ENCODE measurements at regions not wholly inside any gene's neighbourhood (a gene's known extent, or its start where the extent isn't known, plus 50 kb on each side); places are given as distances from the start of the nearest gene placed in this dataset.

DNA sequence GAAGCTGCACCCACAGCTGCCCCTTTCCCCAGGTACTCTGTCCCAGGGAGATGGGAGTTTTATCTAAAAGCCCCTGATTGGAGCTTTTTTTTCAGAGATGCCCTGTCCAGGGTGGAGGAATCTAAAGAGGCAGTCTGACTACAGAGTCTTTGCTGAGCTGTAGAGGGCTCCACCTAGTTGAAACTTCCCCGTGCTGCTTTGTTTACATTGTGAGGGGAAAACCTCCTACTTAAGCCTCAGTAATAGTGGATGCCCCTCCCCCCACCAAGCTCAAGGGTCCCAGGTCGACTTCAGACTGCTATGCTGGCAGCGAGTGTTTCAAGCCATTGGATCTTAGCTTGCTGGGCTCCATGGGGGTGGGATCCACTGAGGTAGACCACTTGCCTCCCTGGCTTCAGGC lies 470.1 kb upstream of the LARGE1 start:
- H3K27ac ChIP-seq = no peak overlapping the region
- H3K4me3 ChIP-seq = no peak overlapping the region
- no peaks in the 10 kb centered on the region for H3K36me3 ChIP-seq
- no peaks in the 10 kb centered on the region for H3K4me1 ChIP-seq
- H3K9me3 ChIP-seq = peaks cover 0 to 12% of the 10 kb centered on the region in 2 donors
- TF ChIP-seq, protein P1, sequence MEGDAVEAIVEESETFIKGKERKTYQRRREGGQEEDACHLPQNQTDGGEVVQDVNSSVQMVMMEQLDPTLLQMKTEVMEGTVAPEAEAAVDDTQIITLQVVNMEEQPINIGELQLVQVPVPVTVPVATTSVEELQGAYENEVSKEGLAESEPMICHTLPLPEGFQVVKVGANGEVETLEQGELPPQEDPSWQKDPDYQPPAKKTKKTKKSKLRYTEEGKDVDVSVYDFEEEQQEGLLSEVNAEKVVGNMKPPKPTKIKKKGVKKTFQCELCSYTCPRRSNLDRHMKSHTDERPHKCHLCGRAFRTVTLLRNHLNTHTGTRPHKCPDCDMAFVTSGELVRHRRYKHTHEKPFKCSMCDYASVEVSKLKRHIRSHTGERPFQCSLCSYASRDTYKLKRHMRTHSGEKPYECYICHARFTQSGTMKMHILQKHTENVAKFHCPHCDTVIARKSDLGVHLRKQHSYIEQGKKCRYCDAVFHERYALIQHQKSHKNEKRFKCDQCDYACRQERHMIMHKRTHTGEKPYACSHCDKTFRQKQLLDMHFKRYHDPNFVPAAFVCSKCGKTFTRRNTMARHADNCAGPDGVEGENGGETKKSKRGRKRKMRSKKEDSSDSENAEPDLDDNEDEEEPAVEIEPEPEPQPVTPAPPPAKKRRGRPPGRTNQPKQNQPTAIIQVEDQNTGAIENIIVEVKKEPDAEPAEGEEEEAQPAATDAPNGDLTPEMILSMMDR (IDR thresholded peaks at IDR 0.05) = no peak
- no peak for DNase-seq (ENCODE audit: low spot score)
- H3K27me3 ChIP-seq = no peaks in the 10 kb centered on the region

DNA sequence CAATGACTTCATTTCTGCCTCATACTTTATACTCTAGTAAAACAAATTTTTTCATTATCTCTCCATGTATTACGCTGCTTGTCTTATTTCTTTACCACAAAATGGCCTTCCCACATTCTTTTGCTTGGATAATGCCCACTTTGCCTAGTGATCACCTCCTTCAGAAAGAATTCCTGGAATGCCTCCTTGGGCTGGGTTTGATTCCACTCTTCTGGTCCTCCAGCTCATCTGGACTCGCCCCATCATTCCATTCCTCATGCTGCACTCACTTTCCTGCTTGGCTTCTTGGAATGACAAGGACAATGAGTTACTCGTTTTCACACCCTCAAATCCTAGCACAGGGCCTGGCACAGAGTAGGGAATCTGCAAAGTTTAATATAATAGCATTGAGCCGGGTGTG lies 475.1 kb upstream of the LARGE1 start:
- Histone ChIP-seq H3K9me3 (no peaks in the 10 kb centered on the region), H3K27ac (no peak overlapping the region), H3K27me3 (no peaks in the 10 kb centered on the region), H3K4me3 (no peak overlapping the region), H3K4me1 (no peaks in the 10 kb centered on the region), H3K36me3 (no peaks in the 10 kb centered on the region)
- no peak for DNase-seq (ENCODE audit: low spot score)
- TF ChIP-seq, protein P1 (IDR thresholded peaks at IDR 0.05) = no peak

DNA sequence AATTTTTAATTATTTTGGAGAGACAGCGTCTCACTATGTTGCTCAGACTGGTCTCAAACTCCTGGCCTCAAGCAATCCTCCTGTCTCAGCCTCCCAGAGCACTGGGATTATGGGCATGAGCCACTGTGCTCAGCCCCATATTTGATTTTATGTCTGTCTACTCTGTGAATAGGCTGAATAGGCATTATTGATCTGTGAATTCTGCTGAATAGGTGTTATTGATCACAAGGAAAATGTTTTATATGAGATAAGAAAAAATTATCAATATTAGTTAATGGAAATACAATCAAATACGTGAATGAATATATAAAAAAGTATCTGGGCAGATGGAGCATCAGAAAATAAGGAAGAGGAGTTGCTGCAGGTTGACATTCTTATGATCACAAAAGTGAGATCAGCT lies 483.4 kb upstream of the LARGE1 start:
- TF ChIP-seq, protein P1 (IDR thresholded peaks at IDR 0.05) = no peak
- H3K4me1 ChIP-seq = no peaks in the 10 kb centered on the region
- no peaks in the 10 kb centered on the region for H3K27me3 ChIP-seq
- no peak overlapping the region for H3K27ac ChIP-seq
- H3K4me3 ChIP-seq = no peak overlapping the region
- H3K36me3 ChIP-seq = no peaks in the 10 kb centered on the region
- no peaks in the 10 kb centered on the region for H3K9me3 ChIP-seq
- no peak for DNase-seq (ENCODE audit: low spot score)

DNA sequence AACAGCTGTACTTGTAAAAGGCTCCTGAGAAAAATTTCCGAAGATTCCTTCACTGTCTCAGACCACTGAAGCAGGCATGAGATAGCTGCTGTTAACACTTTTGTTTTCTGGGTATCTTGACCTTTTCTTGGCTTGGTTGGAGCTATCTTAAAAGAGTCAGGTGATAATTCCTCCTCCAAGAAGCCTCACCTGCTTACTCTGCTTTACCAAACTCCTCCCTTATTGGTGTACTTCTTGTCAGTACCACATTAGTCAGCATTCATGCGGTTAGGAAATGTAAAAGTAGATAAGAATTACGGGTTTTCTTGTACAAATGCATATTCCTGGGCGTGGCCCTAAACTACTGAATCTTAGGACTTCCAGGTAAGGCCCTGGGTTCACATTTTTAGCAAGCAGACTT lies 489.8 kb upstream of the LARGE1 start:
- no peak overlapping the region for H3K4me3 ChIP-seq
- no peaks in the 10 kb centered on the region for H3K36me3 ChIP-seq
- H3K27ac ChIP-seq = no peak overlapping the region
- H3K9me3 ChIP-seq = no peaks in the 10 kb centered on the region
- no peak for DNase-seq (ENCODE audit: low spot score)
- no peaks in the 10 kb centered on the region for H3K4me1 ChIP-seq
- no peaks in the 10 kb centered on the region for H3K27me3 ChIP-seq
- TF ChIP-seq, protein P1 (IDR thresholded peaks at IDR 0.05) = no peak

DNA sequence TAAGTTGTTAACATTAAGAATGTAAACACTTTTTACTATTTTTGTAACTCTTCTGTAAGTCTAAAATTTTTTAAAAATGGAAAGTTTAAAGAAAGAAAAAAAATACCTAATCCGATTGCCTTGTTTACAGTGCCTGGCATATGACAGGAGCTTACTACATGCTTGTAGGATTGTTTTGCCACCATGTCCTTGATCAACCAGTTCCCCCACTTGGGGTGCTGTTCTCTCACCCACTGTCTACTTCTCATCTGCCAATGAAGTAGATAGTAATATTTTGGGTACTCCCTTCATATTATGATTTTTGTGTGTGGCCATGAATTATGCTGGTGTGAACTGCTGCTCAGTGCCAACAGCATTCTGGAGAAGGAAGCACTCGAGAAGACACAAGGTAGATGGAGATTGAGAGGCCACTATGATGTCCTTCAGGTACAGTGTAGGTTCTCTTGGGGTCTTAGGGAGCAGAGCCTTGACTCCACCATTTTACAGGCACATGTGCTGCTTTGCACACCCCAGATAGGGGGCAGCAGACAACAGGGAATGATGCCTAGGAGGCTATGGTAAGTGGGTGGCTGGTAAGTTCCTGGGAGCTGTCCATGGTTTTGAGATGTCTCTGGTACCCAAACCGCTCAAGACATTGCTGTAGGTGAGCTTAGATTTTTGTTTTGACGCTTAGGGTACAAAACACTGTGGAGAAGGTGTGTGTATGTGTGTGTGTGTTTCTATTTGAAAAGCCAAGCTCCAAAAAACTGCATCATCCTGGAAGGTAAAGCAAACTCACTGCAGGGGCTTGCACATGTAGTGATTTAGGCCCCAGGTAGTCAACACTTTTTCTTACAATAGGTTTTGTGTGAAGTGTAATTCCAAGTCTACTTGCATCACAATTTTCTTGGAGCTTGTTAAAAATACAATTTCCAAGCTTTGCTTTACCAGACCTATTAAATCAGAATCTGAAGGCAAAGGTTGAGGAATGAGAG lies 494.5 kb upstream of the LARGE1 start:
- TF ChIP-seq, protein P1 (IDR thresholded peaks at IDR 0.05) = peak in 1 of 2 donors; percentile 55

More for the DNA sequence above, 494.5 kb upstream of the LARGE1 start:
- no peak for DNase-seq (ENCODE audit: low spot score)
- Histone ChIP-seq H3K27ac (no peak overlapping the region), H3K27me3 (no peaks in the 10 kb centered on the region), H3K4me3 (no peak overlapping the region), H3K36me3 (no peaks in the 10 kb centered on the region), H3K4me1 (no peaks in the 10 kb centered on the region), H3K9me3 (no peaks in the 10 kb centered on the region)

Measured in right atrium auricular region (tissue), 2 donors.